Limb (tissue), 2 donors: ENCODE measurements at regions not wholly inside any gene's neighbourhood (a gene's known extent, or its start where the extent isn't known, plus 50 kb on each side); places are given as distances from the start of the nearest gene placed in this dataset.
"Not testable (repeated sequence)": the region's sequence is repeated elsewhere in the genome, so short reads cannot be mapped to it uniquely, and the experiment has no call there.

Experiments
- DNase-seq, 2 donors: peaks; one replicate each; pipeline ENCODE4 v3.0.0-alpha.2; 2016; ENCODE audit errors: extremely low spot score in 2 of 2

DNA sequence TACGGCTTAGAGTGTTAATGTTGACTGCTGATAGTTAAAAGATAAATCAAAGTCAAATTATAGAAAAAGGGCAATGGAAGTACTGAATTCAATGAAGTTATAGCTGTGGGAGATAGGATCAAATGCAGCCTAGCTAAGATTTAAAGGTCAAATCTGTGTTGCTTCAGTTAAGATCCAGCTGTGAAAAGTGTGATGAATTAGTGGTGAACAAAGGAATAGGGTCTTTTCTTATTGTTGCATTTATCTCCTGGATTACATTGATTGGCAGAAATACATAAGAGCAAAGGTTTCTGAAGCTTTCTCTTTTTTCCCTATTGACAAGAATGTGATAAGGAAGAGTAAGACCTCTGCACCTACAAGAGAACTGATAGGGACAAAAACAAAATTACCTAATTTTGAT lies 1234.6 kb upstream of the ADGRL2 start:
- DNase-seq, result no peak

GRCh38 chr1:80565406-80565805 lies 1235.3 kb upstream of the ADGRL2 start:
- DNase-seq, result no peak

- no peak for DNase-seq
Observed at GRCh38 chr1:80542231-80542630, 1258.5 kb upstream of the ADGRL2 start.

GRCh38 chr1:80540596-80540995 lies 1260.1 kb upstream of the ADGRL2 start:
- no peak for DNase-seq

- no peak for DNase-seq
Observed at GRCh38 chr1:80540149-80540548, 1260.6 kb upstream of the ADGRL2 start.

GRCh38 chr1:80539298-80539697 lies 1261.4 kb upstream of the ADGRL2 start:
- DNase-seq, result not testable (repeated sequence)

GRCh38 chr1:80536461-80536860 lies 1264.3 kb upstream of the ADGRL2 start:
- no peak for DNase-seq

DNA sequence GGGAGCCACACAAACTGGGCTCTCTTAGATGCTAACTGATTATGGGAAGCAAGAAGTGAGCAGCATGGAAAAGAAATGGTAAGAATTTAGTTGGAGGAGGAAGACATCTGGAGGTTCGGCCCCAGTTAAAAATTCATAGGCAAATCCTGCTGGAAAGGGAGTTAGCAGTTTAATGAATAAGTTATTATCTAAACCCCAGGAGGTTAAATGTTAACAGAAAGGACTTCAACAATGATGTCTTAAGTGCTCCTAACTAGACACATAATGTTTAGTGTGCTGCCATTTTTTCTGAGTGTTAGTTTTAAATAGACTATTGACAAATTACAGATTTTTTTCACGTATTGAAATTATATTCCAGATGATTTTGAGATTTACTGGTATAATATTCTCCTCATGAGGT lies 1265.3 kb upstream of the ADGRL2 start:
- no peak for DNase-seq

DNA sequence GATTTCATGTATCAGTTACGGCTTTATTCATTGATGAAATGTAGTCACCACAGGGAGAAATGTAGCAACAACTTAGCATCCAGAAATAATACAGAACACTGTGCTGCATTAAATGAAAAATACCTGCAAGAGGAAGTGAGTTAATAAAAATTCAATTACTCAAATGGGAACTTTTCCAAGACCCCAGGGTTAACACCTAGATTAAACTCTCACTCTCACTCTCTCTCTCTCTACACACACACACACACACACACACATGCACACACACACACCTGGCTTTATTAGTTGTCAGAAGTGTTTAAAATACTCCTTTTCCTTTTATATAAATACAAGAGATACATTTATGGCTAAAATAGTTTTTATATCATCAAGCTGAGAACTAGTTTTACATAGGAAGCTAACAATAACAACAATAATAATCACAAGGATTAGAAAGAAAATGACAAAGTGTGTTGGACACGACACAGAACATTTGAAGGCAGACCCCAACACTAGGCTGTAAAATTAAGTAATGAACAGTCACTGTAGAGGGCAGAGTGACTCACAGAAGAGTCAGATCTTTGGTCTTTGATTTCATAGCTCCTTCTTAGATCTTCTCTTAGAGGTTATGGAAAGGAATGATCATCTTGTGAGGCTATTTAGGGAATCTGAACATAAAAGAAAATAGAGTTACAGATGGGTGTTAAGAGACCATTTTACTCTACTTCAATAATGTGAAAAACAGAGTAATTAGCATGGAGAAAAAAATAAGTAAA lies 1266.0 kb upstream of the ADGRL2 start:
- no peak for DNase-seq

DNA sequence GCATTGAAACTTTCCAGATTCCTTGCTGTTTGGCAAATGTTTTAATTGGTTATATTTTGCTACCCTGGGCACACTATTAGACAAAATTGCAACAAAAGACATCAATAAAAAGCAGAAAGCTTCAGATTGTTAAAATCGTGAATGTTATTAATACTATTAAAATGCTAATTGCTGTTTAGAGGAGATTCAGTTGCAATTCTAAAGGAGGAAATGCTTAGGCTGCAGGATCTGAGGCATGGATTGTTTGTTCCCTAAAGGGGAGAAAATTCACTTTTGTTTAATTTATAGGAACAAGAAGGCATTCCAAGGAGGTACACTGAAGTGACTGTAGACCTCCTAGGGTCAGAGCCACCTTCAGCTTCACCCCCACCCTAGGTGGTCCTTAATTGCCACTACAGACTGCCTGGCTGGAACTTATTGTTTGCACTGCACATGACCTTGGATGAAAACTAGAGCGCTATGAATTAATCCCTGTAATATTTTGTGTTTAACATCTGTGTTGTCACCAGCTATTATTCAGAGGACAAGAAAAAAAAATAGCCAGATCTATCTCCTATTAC lies 1266.9 kb upstream of the ADGRL2 start:
- no peak for DNase-seq

DNA sequence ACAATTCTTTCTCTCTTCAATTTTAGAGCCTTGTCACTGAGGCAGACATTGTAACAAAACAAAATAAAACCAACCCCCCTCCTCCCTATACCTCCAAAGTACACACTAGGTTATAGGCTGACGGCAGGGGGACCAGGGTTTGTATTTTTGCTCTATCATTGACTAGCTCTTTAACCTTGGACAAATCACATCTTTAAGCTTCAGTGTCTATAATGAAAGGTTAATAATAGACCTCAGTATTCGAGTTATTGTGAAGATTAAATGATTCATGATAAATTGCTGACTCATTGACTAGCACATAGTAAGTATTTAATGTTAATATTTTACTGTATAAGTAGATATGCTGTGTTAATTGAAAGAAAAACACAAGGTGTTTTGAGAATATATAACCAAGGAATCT lies 1267.6 kb upstream of the ADGRL2 start:
- DNase-seq, result no peak

DNA sequence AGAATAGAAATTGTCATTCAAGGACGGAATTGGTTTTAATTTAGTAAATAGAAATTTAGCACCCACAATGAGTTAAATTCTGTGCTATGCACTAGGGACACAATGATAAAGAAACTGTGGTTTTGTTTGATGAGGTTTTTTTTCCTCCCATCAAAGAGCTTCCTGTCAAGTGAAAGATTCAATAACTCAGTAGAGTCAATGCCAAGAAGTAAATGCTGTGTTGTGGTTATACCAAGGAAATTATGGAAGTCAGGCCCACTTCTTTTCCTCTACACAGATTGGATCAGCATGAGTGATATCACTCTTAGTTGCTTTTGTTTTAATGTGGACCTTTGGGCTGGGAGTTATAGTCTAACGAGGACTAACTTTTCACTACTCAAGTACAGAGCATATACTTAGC lies 1269.6 kb upstream of the ADGRL2 start:
- DNase-seq, result no peak

- DNase-seq, result no peak
Observed at GRCh38 chr1:80529546-80529945, 1271.2 kb upstream of the ADGRL2 start.

DNA sequence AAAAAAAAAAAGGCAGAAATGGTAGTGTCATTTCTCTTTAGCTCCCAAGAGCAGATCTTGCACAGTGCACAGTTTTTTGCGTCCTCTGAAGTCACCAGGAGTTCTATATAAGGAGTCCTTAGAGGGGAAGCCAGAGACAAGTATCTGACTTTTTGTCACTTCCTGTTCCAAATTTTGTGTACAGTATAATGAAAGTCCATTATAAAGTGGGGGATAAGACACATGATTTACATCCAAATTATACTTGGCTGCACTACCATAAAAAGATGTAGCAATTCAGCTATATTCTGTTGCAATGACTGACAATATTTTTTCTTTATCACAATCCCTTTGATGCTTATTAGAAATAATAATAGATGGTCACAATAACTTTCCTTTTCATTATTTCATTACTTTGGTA lies 1276.9 kb upstream of the ADGRL2 start:
- no peak for DNase-seq

- not testable (repeated sequence) for DNase-seq
Observed at GRCh38 chr1:80523071-80523470, 1277.7 kb upstream of the ADGRL2 start.

GRCh38 chr1:80520949-80521348 lies 1279.8 kb upstream of the ADGRL2 start:
- no peak for DNase-seq

- DNase-seq, result no peak
Observed at GRCh38 chr1:80517062-80517461, 1283.7 kb upstream of the ADGRL2 start.

DNA sequence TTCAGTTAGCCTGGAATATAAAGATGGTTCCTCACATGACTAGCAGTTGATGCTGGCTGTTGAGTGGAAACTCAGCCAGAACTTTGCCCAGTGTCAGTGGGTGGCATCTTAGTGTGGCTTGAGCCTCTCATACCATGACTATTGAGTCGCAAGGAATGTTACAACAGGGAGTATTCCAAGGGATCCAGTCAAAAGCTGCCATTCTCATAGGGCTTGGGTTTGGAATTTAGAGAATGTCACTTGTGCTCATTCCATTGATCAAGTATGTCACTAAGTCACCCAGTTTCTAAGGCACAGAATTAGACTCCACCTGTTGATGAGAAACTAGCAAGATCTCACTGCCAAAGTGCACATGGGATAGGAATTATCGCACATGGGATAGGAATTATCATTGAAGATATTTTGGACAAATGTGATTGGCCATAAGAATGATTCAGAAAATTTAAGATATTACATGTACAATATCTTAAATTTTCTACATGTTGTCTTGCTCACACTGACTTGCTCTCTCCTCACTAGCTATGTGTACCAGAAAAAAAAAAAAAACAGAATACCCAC lies 1290.7 kb upstream of the ADGRL2 start:
- DNase-seq, result no peak

GRCh38 chr1:80506216-80506615 lies 1294.5 kb upstream of the ADGRL2 start:
- DNase-seq, result no peak

DNA sequence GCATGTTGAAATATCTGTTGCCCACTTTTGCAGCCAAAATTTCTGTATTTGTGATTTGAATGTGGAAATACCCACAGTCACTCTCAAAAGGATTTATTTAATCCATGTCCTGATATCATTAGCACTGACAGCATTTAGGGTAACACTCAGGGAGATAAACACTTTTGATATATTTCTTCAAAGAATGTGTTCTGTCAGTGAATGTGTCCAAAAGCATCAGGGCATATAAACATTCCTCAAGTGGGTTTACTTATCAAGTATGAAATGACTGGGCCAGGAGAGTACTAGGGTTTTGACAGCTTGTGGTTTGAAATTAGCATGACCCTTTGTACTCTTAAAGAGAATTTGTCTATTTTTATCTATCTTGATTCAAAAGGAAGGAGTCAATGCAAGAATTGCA lies 1302.1 kb upstream of the ADGRL2 start:
- DNase-seq, result no peak

- no peak for DNase-seq
Observed at GRCh38 chr1:80495806-80496205, 1304.9 kb upstream of the ADGRL2 start.

DNA sequence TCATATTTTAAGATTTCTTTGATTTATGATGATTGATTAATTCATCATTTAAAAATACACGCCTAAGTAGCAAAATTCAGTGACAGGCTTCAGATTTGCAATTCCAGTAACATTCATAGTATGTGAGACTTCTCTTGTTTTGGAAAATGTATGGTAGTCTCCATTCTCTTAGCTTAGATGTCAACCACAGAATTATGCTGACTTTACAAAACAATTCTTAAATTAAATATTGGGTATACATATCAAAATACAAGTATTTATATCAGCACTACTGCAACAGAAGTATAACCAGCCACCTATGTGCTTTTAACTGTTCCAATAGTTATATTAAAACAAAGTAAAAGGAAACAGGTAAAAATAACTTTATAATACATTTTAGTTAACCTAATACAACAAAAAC lies 1328.6 kb upstream of the ADGRL2 start:
- no peak for DNase-seq

- DNase-seq, result no peak
Observed at GRCh38 chr1:80468356-80468755, 1332.4 kb upstream of the ADGRL2 start.
